Vagina (tissue), 2 donors: ENCODE measurements at regions not wholly inside any gene's neighbourhood (a gene's known extent, or its start where the extent isn't known, plus 50 kb on each side); places are given as distances from the start of the nearest gene placed in this dataset.

ENCODE experiments used
- POLR2A ChIP-seq, 2 donors: fragments of 450-650 bp; IDR thresholded peaks; one replicate each; pipeline ENCODE4 v1.6.1; 2017; ENCODE audit warnings: antibody characterized with exemption in 2 of 2, mild to moderate bottlenecking in 2 of 2, moderate library complexity in 2 of 2
- TF ChIP-seq, protein P1 (sequence below), 3 experiments: fragments of 450-650 bp in 2 of 3; fragments of 200-600 bp in 1 of 3; sonication (generic) in 1 of 3; IDR thresholded peaks; one replicate each; pipeline ENCODE4 v1.5.1; 2017 to 2019; ENCODE audit warnings: antibody characterized with exemption in 3 of 3, mild to moderate bottlenecking in 2 of 3, moderate library complexity in 2 of 3

DNA sequence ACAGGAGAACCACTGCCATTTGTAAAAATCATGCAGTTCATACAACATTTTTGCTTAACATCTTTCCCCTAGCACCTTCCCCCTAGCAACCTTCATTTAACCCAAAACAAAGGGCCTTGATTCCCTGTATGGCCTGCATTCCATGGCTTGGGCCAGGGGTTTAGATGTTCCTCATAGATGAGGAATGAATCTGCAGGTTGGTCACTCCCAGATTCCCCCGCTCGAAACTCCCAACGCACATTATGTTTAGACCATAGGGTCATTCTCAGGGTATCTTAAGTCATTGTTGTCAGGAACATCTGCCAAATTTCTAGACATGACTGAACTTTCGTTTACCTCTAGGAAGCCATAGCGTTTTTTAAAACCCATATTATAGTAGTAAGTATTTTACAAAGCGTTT is 282.2 kb upstream of the VLDLR start:
- TF ChIP-seq, protein P1, sequence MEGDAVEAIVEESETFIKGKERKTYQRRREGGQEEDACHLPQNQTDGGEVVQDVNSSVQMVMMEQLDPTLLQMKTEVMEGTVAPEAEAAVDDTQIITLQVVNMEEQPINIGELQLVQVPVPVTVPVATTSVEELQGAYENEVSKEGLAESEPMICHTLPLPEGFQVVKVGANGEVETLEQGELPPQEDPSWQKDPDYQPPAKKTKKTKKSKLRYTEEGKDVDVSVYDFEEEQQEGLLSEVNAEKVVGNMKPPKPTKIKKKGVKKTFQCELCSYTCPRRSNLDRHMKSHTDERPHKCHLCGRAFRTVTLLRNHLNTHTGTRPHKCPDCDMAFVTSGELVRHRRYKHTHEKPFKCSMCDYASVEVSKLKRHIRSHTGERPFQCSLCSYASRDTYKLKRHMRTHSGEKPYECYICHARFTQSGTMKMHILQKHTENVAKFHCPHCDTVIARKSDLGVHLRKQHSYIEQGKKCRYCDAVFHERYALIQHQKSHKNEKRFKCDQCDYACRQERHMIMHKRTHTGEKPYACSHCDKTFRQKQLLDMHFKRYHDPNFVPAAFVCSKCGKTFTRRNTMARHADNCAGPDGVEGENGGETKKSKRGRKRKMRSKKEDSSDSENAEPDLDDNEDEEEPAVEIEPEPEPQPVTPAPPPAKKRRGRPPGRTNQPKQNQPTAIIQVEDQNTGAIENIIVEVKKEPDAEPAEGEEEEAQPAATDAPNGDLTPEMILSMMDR (IDR thresholded peaks at IDR 0.05) = no peak
- no peak for TF ChIP-seq POLR2A (IDR thresholded peaks at IDR 0.05)
